ENCODE measurements at regions not wholly inside any gene's neighbourhood (a gene's known extent, or its start where the extent isn't known, plus 50 kb on each side); places are given as distances from the start of the nearest gene placed in this dataset.
"Not testable (repeated sequence)": the region's sequence is repeated elsewhere in the genome, so short reads cannot be mapped to it uniquely, and the experiment has no call there.

- H4K20me1 ChIP-seq (ENCODE audit: insufficient read depth), result no peaks in the 10 kb centered on the region
- no peaks in the 10 kb centered on the region for H3K79me2 ChIP-seq (ENCODE audit: insufficient read depth)
- no peak overlapping the region for H3K27ac ChIP-seq
- H3K4me3 ChIP-seq, result no peak overlapping the region
- H3K9ac ChIP-seq, result no peak overlapping the region
- H3K36me3 ChIP-seq (ENCODE audit: low read depth), result no peaks in the 10 kb centered on the region
- H3K27me3 ChIP-seq (replicated peaks; ENCODE audit: insufficient read depth), result no peaks in the 10 kb centered on the region
- H3K4me1 ChIP-seq (ENCODE audit: insufficient read depth), result no peaks in the 10 kb centered on the region
- in situ Hi-C loops (cut with MboI), result no loop called here
- 58 to 66% methylated on average over 1 of the region's 1 CpG for WGBS, 2 experiments (ENCODE audit: low coverage in 1 of 2, low lambda C conversion rate in 2 of 2, missing lambda C conversion rate in 2 of 2)
- H3K9me3 ChIP-seq (ENCODE audit: low read depth), result no peaks in the 10 kb centered on the region
- H2AFZ ChIP-seq, result no peak overlapping the region
- DNase-seq, result no peak
- TF ChIP-seq EZH2 (IDR thresholded peaks at IDR 0.05; ENCODE audit: insufficient read depth, poor library complexity, severe bottlenecking) (no peak), EZH2phosphoT487 (IDR thresholded peaks at IDR 0.05; ENCODE audit: insufficient read depth, low read depth) (no peak)
- H3K9me2 ChIP-seq (ENCODE audit: insufficient read depth), result no peaks in the 10 kb centered on the region
- no peak overlapping the region for H3K4me2 ChIP-seq (ENCODE audit: unreplicated experiment)
- no peaks in the 10 kb centered on the region for H3F3A ChIP-seq (ENCODE audit: insufficient read depth)
These were observed 142.3 kb downstream of the OR4C45 start for GRCh38 chr11:50174975-50175374.

- in situ Hi-C loops (cut with MboI), result no loop called here
- H3K4me2 ChIP-seq (ENCODE audit: unreplicated experiment), result no peak overlapping the region
- TF ChIP-seq EZH2phosphoT487 (IDR thresholded peaks at IDR 0.05; ENCODE audit: insufficient read depth, low read depth) (no peak), EZH2 (IDR thresholded peaks at IDR 0.05; ENCODE audit: insufficient read depth, poor library complexity, severe bottlenecking) (no peak)
These were observed 146.1 kb downstream of the OR4C45 start for GRCh38 chr11:50178737-50179136.

GRCh38 chr11:50181334-50181733, 148.7 kb downstream of the OR4C45 start:
- DNase-seq, result no peak
- Histone ChIP-seq H3K4me1 (ENCODE audit: insufficient read depth) (no peaks in the 10 kb centered on the region), H3K4me2 (ENCODE audit: unreplicated experiment) (no peak overlapping the region), H3F3A (ENCODE audit: insufficient read depth) (no peaks in the 10 kb centered on the region), H3K36me3 (ENCODE audit: low read depth) (no peaks in the 10 kb centered on the region), H3K27me3 (replicated peaks; ENCODE audit: insufficient read depth) (no peaks in the 10 kb centered on the region), H3K9me2 (ENCODE audit: insufficient read depth) (no peaks in the 10 kb centered on the region), H3K79me2 (ENCODE audit: insufficient read depth) (no peaks in the 10 kb centered on the region), H4K20me1 (ENCODE audit: insufficient read depth) (no peaks in the 10 kb centered on the region), H3K4me3 (no peak overlapping the region), H3K27ac (no peak overlapping the region), H3K9me3 (ENCODE audit: low read depth) (no peaks in the 10 kb centered on the region), H3K9ac (no peak overlapping the region), H2AFZ (no peak overlapping the region)
- TF ChIP-seq EZH2phosphoT487 (IDR thresholded peaks at IDR 0.05; ENCODE audit: insufficient read depth, low read depth), result no peak
- no peak for TF ChIP-seq EZH2 (IDR thresholded peaks at IDR 0.05; ENCODE audit: insufficient read depth, poor library complexity, severe bottlenecking)
- in situ Hi-C loops (cut with MboI), result no loop called here
- WGBS, 2 experiments (ENCODE audit: low coverage in 1 of 2, low lambda C conversion rate in 2 of 2, missing lambda C conversion rate in 2 of 2), result 12 to 22% methylated on average over 2 of the region's 2 CpGs

More at GRCh38 chr11:50178737-50179136, 146.1 kb downstream of the OR4C45 start:
- H2AFZ ChIP-seq, result no peak overlapping the region
- no peak overlapping the region for H3K4me3 ChIP-seq
- H3K27me3 ChIP-seq (replicated peaks; ENCODE audit: insufficient read depth), result no peaks in the 10 kb centered on the region
- H3K9me2 ChIP-seq (ENCODE audit: insufficient read depth), result no peaks in the 10 kb centered on the region
- H3K9me3 ChIP-seq (ENCODE audit: low read depth), result no peaks in the 10 kb centered on the region
- H3K36me3 ChIP-seq (ENCODE audit: low read depth), result no peaks in the 10 kb centered on the region
- H4K20me1 ChIP-seq (ENCODE audit: insufficient read depth), result no peaks in the 10 kb centered on the region
- no peak overlapping the region for H3K27ac ChIP-seq
- DNase-seq, result no peak
- H3F3A ChIP-seq (ENCODE audit: insufficient read depth), result no peaks in the 10 kb centered on the region
- H3K9ac ChIP-seq, result no peak overlapping the region
- no peaks in the 10 kb centered on the region for H3K79me2 ChIP-seq (ENCODE audit: insufficient read depth)
- H3K4me1 ChIP-seq (ENCODE audit: insufficient read depth), result no peaks in the 10 kb centered on the region

- Histone ChIP-seq H4K20me1 (ENCODE audit: insufficient read depth) (no peaks in the 10 kb centered on the region), H3F3A (ENCODE audit: insufficient read depth) (no peaks in the 10 kb centered on the region), H3K79me2 (ENCODE audit: insufficient read depth) (no peaks in the 10 kb centered on the region), H3K9me2 (ENCODE audit: insufficient read depth) (no peaks in the 10 kb centered on the region), H3K27ac (no peak overlapping the region), H3K27me3 (replicated peaks; ENCODE audit: insufficient read depth) (no peaks in the 10 kb centered on the region), H3K9ac (no peak overlapping the region), H2AFZ (no peak overlapping the region), H3K36me3 (ENCODE audit: low read depth) (no peaks in the 10 kb centered on the region), H3K9me3 (ENCODE audit: low read depth) (no peaks in the 10 kb centered on the region), H3K4me1 (ENCODE audit: insufficient read depth) (no peaks in the 10 kb centered on the region), H3K4me3 (no peak overlapping the region), H3K4me2 (ENCODE audit: unreplicated experiment) (no peak overlapping the region)
- TF ChIP-seq EZH2phosphoT487 (IDR thresholded peaks at IDR 0.05; ENCODE audit: insufficient read depth, low read depth) (no peak), EZH2 (IDR thresholded peaks at IDR 0.05; ENCODE audit: insufficient read depth, poor library complexity, severe bottlenecking) (no peak)
- WGBS, 2 experiments (ENCODE audit: low coverage in 1 of 2, low lambda C conversion rate in 2 of 2, missing lambda C conversion rate in 2 of 2), result 68 to 74% methylated on average over 2 of the region's 2 CpGs
- in situ Hi-C loops (cut with MboI), result no loop called here
- no peak for DNase-seq
These were observed 149.8 kb downstream of the OR4C45 start for GRCh38 chr11:50182486-50182885.

GRCh38 chr11:50183170-50183569, 150.5 kb downstream of the OR4C45 start:
- H3K9me2 ChIP-seq (ENCODE audit: insufficient read depth); DNase-seq; H3K4me3 ChIP-seq; H3K79me2 ChIP-seq (ENCODE audit: insufficient read depth); H3K27ac ChIP-seq; H3K9me3 ChIP-seq (ENCODE audit: low read depth); H3K36me3 ChIP-seq (ENCODE audit: low read depth); H4K20me1 ChIP-seq (ENCODE audit: insufficient read depth); in situ Hi-C loops (cut with MboI); H2AFZ ChIP-seq; H3F3A ChIP-seq (ENCODE audit: insufficient read depth); H3K4me1 ChIP-seq (ENCODE audit: insufficient read depth); H3K27me3 ChIP-seq (replicated peaks; ENCODE audit: insufficient read depth); H3K4me2 ChIP-seq (ENCODE audit: unreplicated experiment); H3K9ac ChIP-seq: not testable (repeated sequence)
- WGBS, 2 experiments (ENCODE audit: low coverage in 1 of 2, low lambda C conversion rate in 2 of 2, missing lambda C conversion rate in 2 of 2), result 48 to 58% methylated on average over 11 to 16 of the region's 19 CpGs

Data from GM23248 (cell line).